ENCODE measurements at regions not wholly inside any gene's neighbourhood (a gene's known extent, or its start where the extent isn't known, plus 50 kb on each side); places are given as distances from the start of the nearest gene placed in this dataset.

- ATAC-seq: no peak
These were observed 101.2 kb downstream of the SMIM20 start for GRCh38 chr4:26015133-26015651.

GRCh38 chr4:26015906-26016305 is 101.9 kb downstream of the SMIM20 start:
- no peaks in the 10 kb centered on the region for H3K4me1 ChIP-seq (ENCODE audit: control insufficient read depth, insufficient read depth, low read length)
- BruUV-seq (replicated peaks): no TSS peak
- peaks cover 4% of the 10 kb centered on the region for H3K27me3 ChIP-seq (ENCODE audit: control insufficient read depth, insufficient read depth, low read length)
- TF ChIP-seq POLR2AphosphoS5 (IDR thresholded peaks at IDR 0.05; ENCODE audit: low read depth, low read length) (no peak), TCF7L2 (IDR thresholded peaks at IDR 0.05; ENCODE audit: low read depth, low read length) (no peak), CTCF (IDR thresholded peaks at IDR 0.05) (no peak), REST (IDR thresholded peaks at IDR 0.05; ENCODE audit: insufficient read depth in 1 of 2, low read depth in 2 of 2, low read length in 1 of 2) (no peak), SIN3A (IDR thresholded peaks at IDR 0.05; ENCODE audit: borderline replicate concordance, insufficient read depth, low read depth, low read length) (no peak)
- intact Hi-C loops (cut with micrococcal nuclease; ENCODE audit: unreplicated experiment): no loop called here
- ChIA-PET POLR2A (no interaction called here), CTCF (no interaction called here)
- no peak for ATAC-seq
- H3K9me3 ChIP-seq (ENCODE audit: control insufficient read depth, insufficient read depth, low read depth, low read length): no peaks in the 10 kb centered on the region
- H3K36me3 ChIP-seq (ENCODE audit: control insufficient read depth, insufficient read depth, low read length): no peaks in the 10 kb centered on the region
- in situ Hi-C loops (cut with HindIII; ENCODE audit: low pct_unique_long_range_greater_than_20kb, low sequenced_read_pairs): no loop called here
- H3K4me3 ChIP-seq (ENCODE audit: low read depth in 2 of 2, low read length in 2 of 2): no peak overlapping the region
- no peak for DNase-seq (ENCODE audit: low read depth, low spot score)
- no peak overlapping the region for H3K27ac ChIP-seq (ENCODE audit: low read length)

More at GRCh38 chr4:26015133-26015651, 101.2 kb downstream of the SMIM20 start:
- TF ChIP-seq REST (IDR thresholded peaks at IDR 0.05; ENCODE audit: insufficient read depth in 1 of 2, low read depth in 2 of 2, low read length in 1 of 2) (no peak), CTCF (IDR thresholded peaks at IDR 0.05) (no peak), POLR2AphosphoS5 (IDR thresholded peaks at IDR 0.05; ENCODE audit: low read depth, low read length) (no peak), SIN3A (IDR thresholded peaks at IDR 0.05; ENCODE audit: borderline replicate concordance, insufficient read depth, low read depth, low read length) (no peak), TCF7L2 (IDR thresholded peaks at IDR 0.05; ENCODE audit: low read depth, low read length) (no peak)
- in situ Hi-C loops (cut with HindIII; ENCODE audit: low pct_unique_long_range_greater_than_20kb, low sequenced_read_pairs): no loop called here
- Histone ChIP-seq H3K4me1 (ENCODE audit: control insufficient read depth, insufficient read depth, low read length) (no peaks in the 10 kb centered on the region), H3K9me3 (ENCODE audit: control insufficient read depth, insufficient read depth, low read depth, low read length) (no peaks in the 10 kb centered on the region), H3K27me3 (ENCODE audit: control insufficient read depth, insufficient read depth, low read length) (peaks cover 4% of the 10 kb centered on the region), H3K27ac (ENCODE audit: low read length) (no peak overlapping the region), H3K36me3 (ENCODE audit: control insufficient read depth, insufficient read depth, low read length) (no peaks in the 10 kb centered on the region), H3K4me3 (ENCODE audit: low read depth in 2 of 2, low read length in 2 of 2) (no peak overlapping the region)
- intact Hi-C loops (cut with micrococcal nuclease; ENCODE audit: unreplicated experiment): no loop called here
- ChIA-PET POLR2A (no interaction called here), CTCF (no interaction called here)
- no TSS peak for BruUV-seq (replicated peaks)
- DNase-seq (ENCODE audit: low read depth, low spot score): no peak

Data from Panc1 (cell line).